ENCODE measurements at regions not wholly inside any gene's neighbourhood (a gene's known extent, or its start where the extent isn't known, plus 50 kb on each side); places are given as distances from the start of the nearest gene placed in this dataset.

DNA sequence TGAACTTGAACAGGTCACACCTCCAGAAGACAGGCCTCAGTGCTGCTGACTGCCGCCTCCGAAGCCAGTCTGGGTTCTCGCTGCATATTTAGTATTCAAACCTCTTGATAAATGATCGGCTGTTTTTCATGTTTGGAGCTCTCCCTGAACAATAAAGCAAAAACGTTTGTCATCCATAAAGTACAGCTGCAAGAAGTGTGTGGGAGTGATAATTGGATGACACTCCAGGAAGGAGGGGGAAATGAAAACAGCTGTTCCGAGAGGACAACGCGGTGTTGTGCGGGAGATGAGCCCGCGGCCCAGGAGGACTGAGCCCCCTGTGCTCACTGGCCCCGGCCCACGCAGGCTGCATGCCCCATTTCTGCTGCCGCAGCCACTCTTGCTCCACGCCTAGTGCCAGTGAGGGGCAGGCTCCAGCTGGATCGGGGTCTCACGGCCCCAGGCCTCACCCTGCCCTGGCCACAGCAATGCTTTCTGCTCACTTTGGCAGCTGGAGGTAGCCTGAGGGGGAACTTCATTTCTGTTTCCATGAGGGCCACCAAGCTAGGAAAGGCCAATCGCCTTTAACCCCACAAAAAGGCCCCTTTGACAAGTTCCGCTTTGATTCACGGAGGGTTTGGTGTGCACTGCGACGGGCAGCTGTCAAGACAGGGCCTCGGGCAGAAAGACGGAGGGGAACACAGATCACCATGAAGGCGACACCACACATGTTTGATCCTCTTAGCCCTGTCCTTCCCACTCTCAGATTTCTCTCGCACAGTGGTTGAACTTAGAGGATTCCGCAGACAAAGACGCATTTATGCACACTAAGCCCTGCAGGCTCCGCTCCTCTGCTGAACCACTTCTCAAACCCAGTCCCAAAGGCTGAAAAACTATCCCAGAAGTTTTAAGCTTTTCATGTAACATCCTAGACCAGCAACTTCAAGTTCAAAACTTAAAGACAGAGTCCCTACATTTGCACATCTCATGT lies 537.6 kb downstream of the EFNB2 start:
- in situ Hi-C loops (cut with HindIII; ENCODE audit: low sequenced_read_pairs), result no loop called here

DNA sequence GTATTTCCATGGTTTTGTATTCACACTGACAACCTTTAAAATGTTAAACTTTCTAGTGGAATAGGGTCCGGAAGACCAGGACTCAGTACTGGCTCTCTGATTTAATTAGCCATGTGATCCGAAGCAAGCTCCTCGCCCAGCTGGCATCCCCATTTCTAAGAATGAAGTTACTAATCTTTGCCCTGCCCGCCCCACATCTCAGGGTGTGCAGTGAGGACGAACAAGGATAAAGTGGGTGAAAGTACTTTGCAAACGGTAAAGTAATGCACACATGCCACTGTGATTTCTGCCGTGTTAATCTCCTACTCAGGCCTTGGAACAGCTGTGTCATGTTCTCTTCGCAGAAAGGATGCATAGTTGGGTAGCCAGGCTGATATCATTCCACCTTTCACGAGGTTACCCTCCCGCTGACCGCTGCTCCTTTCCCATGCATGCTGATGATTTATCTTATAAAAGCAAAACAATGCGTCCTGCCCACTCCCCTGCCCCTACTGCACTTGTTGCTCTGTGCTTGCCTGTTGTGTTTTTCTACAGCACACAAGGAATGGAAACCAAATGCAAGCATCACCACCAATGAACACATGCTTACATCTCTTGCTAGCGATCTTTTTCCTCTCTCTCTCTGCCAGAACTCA lies 539.0 kb downstream of the EFNB2 start:
- in situ Hi-C loops (cut with HindIII; ENCODE audit: low sequenced_read_pairs), result no loop called here

DNA sequence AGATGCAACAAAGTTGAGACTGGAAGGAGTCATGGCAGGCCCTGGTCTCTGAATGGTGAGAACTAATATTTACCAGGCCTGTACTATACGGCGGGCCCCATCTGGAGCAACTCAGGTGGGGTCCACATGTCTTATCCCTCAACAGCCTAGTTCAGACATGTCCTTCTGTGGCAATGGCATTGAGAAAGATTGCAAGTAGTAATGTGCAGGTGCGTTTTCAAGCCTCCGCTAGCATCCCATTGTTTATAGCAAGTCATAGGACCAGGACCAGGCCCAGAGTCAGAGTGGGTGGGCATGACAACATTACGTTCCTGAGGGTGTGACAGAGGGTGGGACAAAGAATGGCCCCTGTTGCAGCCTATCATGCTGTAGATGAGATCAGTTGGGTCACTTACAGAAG lies 541.1 kb downstream of the EFNB2 start:
- in situ Hi-C loops (cut with HindIII; ENCODE audit: low sequenced_read_pairs), result no loop called here

DNA sequence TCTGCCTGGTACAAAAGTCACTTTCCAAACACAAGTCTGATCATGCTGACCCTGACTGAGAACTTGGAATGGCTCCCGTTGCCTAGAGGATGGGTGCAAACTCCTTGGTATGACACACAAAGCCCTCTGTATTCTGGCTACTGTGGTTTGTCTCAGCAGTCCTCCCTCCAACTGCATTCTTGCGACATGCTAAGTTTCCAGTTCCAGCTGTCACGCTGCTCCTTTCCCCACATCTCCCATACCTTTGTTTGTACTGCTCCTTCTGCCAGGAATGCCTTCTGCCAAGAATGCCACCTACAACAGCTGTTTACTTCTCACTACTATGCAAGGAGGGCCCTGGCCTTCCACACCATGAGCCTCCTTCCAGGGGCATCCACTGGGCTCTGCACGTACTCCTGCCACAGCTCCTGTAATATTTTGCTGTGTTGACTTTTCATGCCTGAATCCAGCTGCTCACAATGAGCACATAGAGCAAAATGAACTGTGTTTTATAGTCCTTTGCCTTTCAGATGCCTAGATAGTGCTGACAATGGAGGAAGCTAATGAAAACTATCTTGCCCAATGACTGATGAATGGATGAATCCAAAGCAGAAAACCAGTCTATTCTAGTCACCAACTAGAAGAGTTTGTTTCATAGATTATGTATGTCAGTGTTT lies 543.7 kb downstream of the EFNB2 start:
- in situ Hi-C loops (cut with HindIII; ENCODE audit: low sequenced_read_pairs), result no loop called here

DNA sequence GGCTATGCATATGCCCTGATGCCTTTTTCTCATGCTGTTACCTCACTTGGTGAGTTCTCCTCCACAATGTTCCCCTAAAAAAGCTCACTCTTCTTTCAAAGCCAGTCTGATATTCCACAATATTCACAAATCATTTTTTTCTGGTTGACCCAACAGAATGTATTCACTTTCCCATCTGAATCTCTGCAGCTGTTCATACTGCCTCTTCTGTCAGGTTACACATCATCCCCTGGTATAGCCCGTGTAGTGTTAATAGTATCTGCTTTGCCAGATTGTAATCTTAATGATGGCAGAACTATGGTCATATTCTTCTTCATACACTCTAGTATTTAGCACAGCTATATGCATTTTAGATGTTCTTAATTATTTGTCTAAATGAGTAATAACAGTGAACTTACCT lies 544.3 kb downstream of the EFNB2 start:
- in situ Hi-C loops (cut with HindIII; ENCODE audit: low sequenced_read_pairs), result no loop called here

DNA sequence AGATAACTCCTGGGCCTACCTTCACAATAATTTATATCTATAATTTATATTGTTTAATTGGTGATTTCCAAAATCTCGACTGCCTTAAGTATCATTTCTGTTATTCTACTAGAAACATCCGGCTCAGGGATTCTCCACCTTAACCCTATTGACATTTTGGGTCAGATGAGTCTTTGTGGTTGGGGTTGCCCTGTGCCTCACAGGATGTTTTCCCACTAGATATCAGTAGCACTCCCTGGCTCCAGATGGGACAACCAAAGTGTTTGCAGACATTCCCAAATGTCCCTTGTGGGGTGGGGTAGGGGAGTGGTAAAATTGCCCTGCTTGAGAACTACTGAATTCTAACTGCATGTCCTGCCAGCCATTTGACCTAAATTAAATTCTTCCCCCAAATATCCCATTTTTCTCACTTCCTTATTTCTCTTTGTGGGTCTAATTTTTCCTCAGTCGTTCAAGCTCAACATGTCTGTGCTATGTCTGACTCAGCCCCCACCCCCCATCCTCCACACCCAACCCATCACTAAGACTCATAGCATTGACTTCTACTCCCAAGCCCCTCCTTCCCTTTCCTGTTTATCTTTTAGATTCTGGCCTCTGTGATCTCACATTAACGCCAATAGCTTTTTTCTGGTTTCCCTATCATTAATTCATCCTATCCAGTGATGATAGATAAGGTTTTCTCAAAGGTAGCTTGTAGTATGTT lies 545.1 kb downstream of the EFNB2 start:
- in situ Hi-C loops (cut with HindIII; ENCODE audit: low sequenced_read_pairs), result no loop called here

DNA sequence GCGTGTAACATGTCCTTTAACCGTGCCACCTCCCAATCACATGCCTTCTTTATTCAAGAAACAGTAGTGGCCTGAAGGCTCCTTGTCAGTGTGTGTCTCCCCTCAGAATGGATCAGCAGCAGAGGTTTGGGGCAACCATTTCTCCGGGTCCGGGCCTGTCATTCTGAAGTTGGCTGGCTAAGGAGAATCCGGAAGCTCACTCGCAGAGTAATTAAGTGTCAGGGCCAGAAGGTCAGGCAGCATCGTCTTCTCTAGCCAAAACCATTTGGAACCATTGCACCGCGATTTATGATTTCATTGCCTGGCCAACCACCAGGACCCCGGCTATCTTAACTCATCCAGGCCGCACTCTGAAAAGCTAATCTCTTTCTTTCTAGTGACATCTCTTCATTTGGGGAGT lies 550.8 kb downstream of the EFNB2 start:
- in situ Hi-C loops (cut with HindIII; ENCODE audit: low sequenced_read_pairs), result no loop called here

DNA sequence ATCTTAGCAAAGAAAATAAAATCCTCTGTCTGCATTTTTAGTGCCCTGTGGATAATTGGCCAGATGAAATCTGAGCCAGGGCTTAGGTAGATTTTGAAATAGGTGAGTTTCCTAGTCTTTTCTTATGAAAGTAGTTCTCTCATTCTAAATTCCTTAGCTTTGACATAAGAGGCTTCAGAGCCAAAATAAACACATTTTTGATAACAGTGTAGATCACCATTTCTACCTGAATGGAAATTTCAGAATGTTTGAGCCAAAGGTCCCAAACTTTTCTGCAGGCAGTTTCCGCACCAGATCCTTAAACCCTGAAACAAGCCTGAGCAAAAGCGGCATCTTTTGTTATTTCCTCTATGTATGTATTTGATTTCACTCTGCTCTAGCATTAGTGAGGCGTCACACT lies 551.2 kb downstream of the EFNB2 start:
- in situ Hi-C loops (cut with HindIII; ENCODE audit: low sequenced_read_pairs), result no loop called here

DNA sequence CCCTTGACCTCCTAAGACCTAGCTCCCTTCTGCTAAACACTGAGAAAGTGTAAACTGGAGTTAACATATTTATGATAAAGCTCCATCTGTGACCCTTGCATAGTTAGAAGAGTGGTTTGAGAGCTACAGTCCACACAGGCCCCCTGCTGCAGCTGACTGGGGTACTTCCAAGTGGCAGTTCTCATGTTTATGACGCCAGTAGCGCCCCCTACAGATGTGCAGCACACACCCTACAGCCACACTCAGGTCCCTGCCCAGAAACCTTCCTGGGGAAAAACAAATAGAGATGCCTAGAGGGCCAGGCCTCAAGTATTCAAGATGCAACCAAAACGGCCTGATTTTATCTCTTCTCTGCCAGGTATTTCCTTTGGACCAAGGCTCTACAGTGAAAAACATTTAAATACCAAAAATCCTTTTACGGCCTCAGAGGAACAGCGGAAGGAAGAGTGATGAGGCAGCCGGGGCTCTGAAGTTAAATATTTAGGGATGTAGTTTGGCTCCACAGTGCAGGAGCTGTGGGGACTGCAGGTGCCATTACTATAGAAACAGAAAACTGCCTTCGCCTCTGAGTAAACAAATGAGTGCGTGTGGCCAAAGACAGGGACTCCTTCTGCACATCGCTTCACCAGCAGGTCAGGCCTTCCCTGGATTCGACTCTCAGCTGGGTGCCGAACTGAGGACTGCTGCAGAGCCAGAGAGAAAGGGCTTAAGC lies 553.1 kb downstream of the EFNB2 start:
- in situ Hi-C loops (cut with HindIII; ENCODE audit: low sequenced_read_pairs), result no loop called here

DNA sequence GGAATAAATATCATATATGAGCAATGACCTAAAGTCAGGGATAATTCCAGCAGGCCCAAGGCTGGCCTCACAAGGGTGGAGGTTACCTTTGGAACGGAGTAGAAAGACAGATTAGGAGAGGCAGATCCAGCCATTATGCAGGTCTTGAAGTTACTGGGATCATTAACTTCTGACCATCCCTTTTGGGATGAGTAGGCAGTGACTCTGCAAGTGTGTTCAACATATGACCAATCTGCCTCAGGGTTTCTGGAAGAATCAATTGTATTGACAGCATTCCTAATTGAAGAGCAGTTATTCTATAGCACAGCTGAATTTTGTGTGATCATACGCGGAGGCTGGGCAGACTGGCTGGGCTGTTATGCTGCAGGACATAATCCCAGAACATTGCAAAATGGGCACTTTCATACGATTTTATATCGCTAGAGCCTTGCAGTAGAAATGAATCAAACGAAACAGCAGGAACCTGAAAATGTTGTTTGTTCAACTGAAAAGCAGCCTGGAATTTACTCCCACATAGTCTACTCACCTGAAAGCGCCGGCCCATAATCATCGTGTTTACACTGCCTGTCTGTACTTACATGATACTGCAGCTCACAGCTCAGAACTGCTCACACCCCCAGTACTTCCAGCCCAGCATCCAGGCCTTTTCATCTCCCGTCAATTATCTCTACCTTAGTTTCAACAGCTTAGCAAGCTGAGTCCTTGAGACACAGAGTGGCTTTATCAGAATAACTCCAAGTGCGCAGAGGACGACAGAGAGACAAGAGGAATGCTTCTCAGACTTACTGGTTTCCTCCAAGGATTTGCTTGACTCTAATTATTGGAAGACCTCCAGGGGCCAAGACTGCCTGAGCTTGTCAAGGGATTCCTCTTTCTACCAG lies 556.1 kb downstream of the EFNB2 start:
- in situ Hi-C loops (cut with HindIII; ENCODE audit: low sequenced_read_pairs), result no loop called here

DNA sequence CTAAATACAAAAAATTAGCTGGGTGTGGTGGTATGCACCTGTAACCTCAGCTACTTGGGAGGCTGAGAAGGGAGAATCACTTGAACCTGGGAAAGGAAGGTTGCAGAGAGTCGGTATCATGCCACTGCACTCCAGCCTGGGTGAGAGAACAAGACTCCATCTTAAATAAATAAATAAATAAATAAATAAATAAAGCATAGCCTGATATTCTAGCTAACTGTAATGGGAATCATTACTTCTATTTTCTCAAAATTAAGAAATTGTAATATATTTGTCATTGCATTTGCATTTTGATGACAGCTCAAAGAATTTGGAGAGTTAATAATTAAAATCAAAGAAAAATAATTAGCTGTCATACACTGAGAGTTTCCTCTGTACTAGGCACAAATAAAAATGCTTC lies 561.1 kb downstream of the EFNB2 start:
- in situ Hi-C loops (cut with HindIII; ENCODE audit: low sequenced_read_pairs), result no loop called here

DNA sequence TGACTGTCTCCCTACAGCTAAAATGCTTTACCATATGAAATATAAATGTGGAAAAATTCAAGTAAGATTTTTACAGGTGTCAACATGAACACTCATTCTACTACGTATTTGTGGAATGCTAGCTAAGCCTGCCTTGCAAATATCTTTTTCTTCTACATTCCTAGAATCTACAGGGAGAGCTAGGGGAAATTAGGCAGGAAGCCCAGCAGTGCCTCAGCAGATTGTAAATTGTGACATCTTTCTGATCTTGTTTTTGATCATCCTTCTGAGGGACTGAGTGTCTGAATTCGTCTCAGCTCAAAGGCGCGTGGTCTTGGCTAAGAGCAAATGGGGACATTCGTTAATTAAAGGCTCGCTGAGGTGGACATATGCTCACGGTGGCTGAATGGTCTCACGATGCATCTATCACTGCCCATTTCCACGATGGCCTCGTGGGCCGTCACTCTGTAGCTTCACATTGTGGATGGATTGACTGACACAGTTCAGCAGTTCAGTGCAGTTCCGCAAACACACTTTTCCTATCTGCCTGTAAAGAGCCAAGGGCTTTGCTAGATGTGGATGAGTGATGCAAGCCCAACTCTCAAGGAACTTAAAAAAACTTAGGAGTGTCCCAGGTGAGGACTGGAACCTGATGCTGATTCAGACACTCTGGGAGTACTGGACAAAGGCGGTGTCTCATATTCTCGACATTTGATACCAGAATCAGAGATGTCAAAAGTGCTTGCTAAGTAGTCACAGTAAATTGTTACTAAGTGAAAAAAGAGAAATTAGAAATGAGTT lies 562.5 kb downstream of the EFNB2 start:
- in situ Hi-C loops (cut with HindIII; ENCODE audit: low sequenced_read_pairs), result no loop called here

DNA sequence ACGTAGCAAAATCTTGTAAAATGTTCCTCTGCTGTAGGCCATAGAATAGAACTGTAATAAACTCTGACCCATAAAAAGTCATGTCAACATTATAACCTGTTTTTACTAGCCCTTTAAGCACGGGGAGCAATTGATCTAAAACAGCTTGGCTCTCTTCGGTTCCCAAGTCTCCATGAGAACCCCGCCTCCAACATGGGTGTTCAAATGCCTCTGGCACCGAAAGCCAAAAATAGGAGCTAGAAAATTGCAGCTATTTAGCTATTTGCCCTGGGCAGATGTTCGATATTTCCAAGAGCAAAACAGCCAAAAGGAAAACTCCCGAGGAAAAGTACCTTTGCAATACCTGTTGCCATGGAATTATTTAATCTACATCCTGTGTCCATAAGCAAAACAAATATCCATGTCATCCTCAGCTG lies 563.1 kb downstream of the EFNB2 start:
- in situ Hi-C loops (cut with HindIII; ENCODE audit: low sequenced_read_pairs), result no loop called here

DNA sequence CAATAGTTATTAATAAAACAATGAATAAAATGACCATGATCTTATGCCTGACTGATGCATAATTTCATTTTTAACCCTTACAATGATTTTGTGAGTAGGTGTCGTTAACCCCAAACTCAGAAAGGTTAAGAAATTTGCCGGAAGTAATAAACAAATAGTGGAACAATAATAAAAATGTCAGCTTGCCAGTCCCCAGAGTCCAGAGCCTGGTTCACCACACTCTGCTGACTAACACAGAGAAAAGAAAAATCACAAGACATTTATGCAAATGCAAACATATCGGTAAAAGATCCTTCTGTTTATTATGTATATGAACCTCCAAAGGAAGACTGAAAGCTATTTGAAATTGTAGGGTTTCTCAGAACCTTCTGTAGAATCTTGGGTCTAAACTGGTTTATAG lies 563.7 kb downstream of the EFNB2 start:
- in situ Hi-C loops (cut with HindIII; ENCODE audit: low sequenced_read_pairs), result no loop called here

DNA sequence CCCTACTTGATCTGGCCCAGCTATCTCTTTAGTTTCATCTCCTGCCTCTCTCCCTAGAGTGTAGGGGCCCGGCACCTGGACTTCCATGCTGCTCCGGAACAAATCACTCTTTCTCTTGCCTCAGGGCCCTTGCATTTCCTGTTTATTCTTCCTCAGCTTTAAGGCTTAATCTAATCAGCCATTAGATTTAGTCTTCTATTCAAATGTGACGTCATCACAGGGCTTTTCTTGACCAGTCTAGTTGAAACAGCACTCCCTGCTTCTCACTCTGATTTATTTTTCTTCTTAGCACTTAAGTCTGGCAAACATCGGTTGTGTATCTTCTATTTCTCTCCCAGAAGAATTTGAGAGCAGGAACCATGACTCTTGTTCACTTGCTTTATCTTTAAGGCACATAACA lies 564.1 kb downstream of the EFNB2 start:
- in situ Hi-C loops (cut with HindIII; ENCODE audit: low sequenced_read_pairs), result no loop called here

DNA sequence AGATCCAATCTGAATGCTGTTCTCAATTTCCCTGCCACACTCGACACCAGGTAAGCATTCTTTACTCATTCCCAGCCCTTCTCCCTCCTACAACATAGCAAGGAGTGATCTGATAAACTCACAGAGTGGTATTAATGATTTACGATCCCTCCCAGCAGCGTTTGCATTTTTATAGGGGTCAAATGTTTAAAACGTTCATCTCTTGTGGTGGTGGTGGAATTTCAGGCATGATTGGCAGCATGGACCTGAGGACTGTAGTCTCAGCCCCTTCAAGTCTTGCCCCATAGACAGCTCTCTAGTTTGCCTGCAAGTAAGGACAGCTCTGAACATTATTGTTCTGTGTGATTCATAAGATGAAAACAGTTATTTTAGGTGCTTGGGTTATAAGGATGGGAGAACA lies 565.7 kb downstream of the EFNB2 start:
- in situ Hi-C loops (cut with HindIII; ENCODE audit: low sequenced_read_pairs), result no loop called here

DNA sequence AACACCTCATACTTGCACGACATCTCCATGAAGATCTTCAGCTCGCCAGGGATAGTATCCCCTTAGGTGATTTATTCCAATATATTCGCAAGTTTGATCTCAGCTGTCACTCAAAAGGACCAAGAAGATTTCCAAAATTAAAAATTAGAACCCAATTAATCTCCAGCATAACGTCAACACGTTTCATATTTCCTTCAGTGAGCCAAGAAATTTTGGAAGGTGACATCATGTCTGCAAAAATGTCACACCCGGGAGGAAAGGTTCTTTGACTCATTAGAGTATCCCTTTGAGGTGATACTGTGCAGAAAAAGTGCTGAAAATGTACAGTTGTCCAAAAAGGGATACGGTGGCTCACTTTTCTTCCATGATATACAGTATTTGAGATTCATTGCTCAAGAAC lies 569.6 kb downstream of the EFNB2 start:
- in situ Hi-C loops (cut with HindIII; ENCODE audit: low sequenced_read_pairs), result no loop called here

DNA sequence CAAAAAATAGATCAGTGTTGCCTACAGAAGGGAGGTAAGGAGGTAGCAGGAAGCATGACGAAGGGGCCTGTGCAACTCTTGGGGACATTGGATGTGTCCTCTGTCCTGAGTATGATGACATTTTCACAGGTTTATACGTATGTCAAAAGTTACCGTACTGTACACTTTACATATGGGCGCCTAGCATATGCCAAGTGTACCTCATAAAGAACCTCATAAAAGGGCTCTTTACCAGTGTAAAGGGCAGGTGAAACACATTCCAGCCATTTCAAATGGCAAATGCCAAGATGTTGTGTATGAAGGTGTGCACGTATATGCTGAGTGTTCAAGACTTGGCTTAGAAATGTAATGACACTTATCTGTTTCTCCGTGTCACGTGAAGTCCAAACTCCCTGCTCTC lies 573.4 kb downstream of the EFNB2 start:
- in situ Hi-C loops (cut with HindIII; ENCODE audit: low sequenced_read_pairs), result no loop called here

DNA sequence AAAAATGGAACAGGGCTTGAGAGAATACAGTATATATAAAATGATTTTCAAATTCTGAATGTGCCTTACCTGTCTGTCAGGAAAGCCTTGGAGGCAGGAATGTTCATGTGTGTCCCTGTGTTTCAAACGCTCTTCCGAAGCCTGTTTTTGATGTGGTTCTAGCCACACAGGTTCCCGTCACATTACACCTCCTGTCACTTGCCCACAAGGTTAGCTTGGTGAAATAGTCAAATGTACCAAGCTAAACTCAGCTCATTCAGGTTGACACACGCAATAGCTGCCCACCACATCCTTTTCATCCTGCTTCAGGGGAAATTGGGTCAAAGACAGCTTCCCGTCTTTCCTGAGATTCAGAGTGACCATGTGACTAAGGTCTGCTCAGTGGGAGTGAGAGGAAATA lies 574.0 kb downstream of the EFNB2 start:
- in situ Hi-C loops (cut with HindIII; ENCODE audit: low sequenced_read_pairs), result no loop called here

Data from DLD1 (cell line).